Peyer's patch (tissue), 4 donors: ENCODE measurements at regions not wholly inside any gene's neighbourhood (a gene's known extent, or its start where the extent isn't known, plus 50 kb on each side); places are given as distances from the start of the nearest gene placed in this dataset.

ENCODE experiments used
- DNase-seq, 3 donors: peaks; one replicate each; pipeline ENCODE4 v3.0.0-alpha.2; 2017 to 2019
- H3K27ac ChIP-seq, 4 donors: fragments of 200-600 bp; sonication (generic); one replicate each; pipeline ENCODE4 v1.5.1; 2016 to 2019
- H3K27me3 ChIP-seq, 2 donors: fragments of 200-600 bp; sonication (generic); one replicate each; pipeline ENCODE4 v1.5.1; 2019
- H3K36me3 ChIP-seq, 3 donors: fragments of 200-600 bp; sonication (generic); one replicate each; pipeline ENCODE4 v1.5.1; 2016 to 2019
- H3K4me1 ChIP-seq, 4 donors: fragments of 200-600 bp; sonication (generic); one replicate each; pipeline ENCODE4 v1.5.1; 2016 to 2019
- H3K4me3 ChIP-seq, 4 donors: fragments of 200-600 bp; sonication (generic); 1 replicate in 3 of 4; 2 replicates in 1 of 4; pipeline ENCODE4 v1.5.1; 2016 to 2019; ENCODE audit warnings: mild to moderate bottlenecking in 1 of 4
- H3K9me3 ChIP-seq, 4 donors: fragments of 200-600 bp; sonication (generic); one replicate each; pipeline ENCODE4 v1.5.1; 2016 to 2019; ENCODE audit warnings: mild to moderate bottlenecking in 1 of 4
- CTCF ChIP-seq, 6 experiments: fragments of 450-650 bp in 4 of 6; fragments of 200-600 bp in 2 of 6; sonication (generic) in 1 of 6; IDR thresholded peaks; one replicate each; pipeline ENCODE4 v1.5.1; 2017 to 2019; ENCODE audit warnings: antibody characterized with exemption in 6 of 6, mild to moderate bottlenecking in 3 of 6, moderate library complexity in 1 of 6
- POLR2A ChIP-seq, 2 donors: fragments of 450-650 bp; IDR thresholded peaks; one replicate each; pipeline ENCODE4 v1.5.1; 2017; ENCODE audit warnings: antibody characterized with exemption in 2 of 2, mild to moderate bottlenecking in 2 of 2, moderate library complexity in 2 of 2

GRCh38 chr4:19703391-19703790 lies 548.3 kb upstream of the SLIT2 start:
- Histone ChIP-seq H3K4me3 (no peak overlapping the region), H3K9me3 (no peaks in the 10 kb centered on the region), H3K27me3 (no peaks in the 10 kb centered on the region), H3K36me3 (no peaks in the 10 kb centered on the region), H3K27ac (no peak overlapping the region), H3K4me1 (no peaks in the 10 kb centered on the region)
- DNase-seq, result no peak
- TF ChIP-seq CTCF (IDR thresholded peaks at IDR 0.05) (no peak), POLR2A (IDR thresholded peaks at IDR 0.05) (no peak)

- Histone ChIP-seq H3K9me3 (no peaks in the 10 kb centered on the region), H3K4me1 (no peaks in the 10 kb centered on the region), H3K36me3 (no peaks in the 10 kb centered on the region), H3K27ac (no peak overlapping the region), H3K27me3 (no peaks in the 10 kb centered on the region), H3K4me3 (no peak overlapping the region)
- no peak for DNase-seq
- TF ChIP-seq POLR2A (IDR thresholded peaks at IDR 0.05) (no peak), CTCF (IDR thresholded peaks at IDR 0.05) (no peak)
Measured at GRCh38 chr4:19700992-19701391, 550.7 kb upstream of the SLIT2 start.

- Histone ChIP-seq H3K27ac (no peak overlapping the region), H3K27me3 (no peaks in the 10 kb centered on the region), H3K9me3 (no peaks in the 10 kb centered on the region), H3K4me3 (no peak overlapping the region), H3K4me1 (no peaks in the 10 kb centered on the region), H3K36me3 (no peaks in the 10 kb centered on the region)
- no peak for DNase-seq
- TF ChIP-seq CTCF (IDR thresholded peaks at IDR 0.05) (no peak), POLR2A (IDR thresholded peaks at IDR 0.05) (no peak)
Measured at GRCh38 chr4:19698961-19699360, 552.7 kb upstream of the SLIT2 start.

GRCh38 chr4:19694812-19695211 lies 556.9 kb upstream of the SLIT2 start:
- Histone ChIP-seq H3K27ac (no peak overlapping the region), H3K27me3 (no peaks in the 10 kb centered on the region), H3K4me3 (no peak overlapping the region), H3K9me3 (no peaks in the 10 kb centered on the region), H3K36me3 (no peaks in the 10 kb centered on the region), H3K4me1 (no peaks in the 10 kb centered on the region)
- TF ChIP-seq POLR2A (IDR thresholded peaks at IDR 0.05) (no peak), CTCF (IDR thresholded peaks at IDR 0.05) (no peak)
- no peak for DNase-seq

- DNase-seq, result no peak
- H3K4me3 ChIP-seq, result no peak overlapping the region
- no peaks in the 10 kb centered on the region for H3K27me3 ChIP-seq
- no peaks in the 10 kb centered on the region for H3K36me3 ChIP-seq
- no peak overlapping the region for H3K27ac ChIP-seq
- H3K9me3 ChIP-seq, result no peaks in the 10 kb centered on the region
- no peak for TF ChIP-seq CTCF (IDR thresholded peaks at IDR 0.05)
- TF ChIP-seq POLR2A (IDR thresholded peaks at IDR 0.05), result no peak
- H3K4me1 ChIP-seq, result no peaks in the 10 kb centered on the region
Measured at GRCh38 chr4:19693936-19694570, 557.7 kb upstream of the SLIT2 start.

DNA sequence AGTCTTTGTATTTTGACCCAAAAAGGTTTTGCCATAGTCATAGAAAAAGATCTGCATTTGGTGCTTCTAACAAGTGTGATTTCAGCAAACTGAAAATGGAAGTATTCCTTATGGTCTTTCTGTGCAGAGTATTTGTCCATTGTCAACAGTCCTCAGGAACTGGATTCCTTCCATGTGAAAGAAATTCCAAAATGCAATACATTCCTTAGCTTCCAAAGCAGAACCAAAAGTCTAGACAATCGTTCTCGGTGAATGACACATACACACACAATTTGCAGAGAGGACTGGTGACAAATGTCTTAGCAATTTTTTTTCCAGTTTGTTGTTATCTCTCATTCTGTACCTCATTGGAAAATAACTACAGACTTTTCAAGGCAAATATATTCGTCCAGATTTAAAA lies 562.2 kb upstream of the SLIT2 start:
- Histone ChIP-seq H3K36me3 (no peaks in the 10 kb centered on the region), H3K27ac (no peak overlapping the region), H3K27me3 (no peaks in the 10 kb centered on the region), H3K9me3 (no peaks in the 10 kb centered on the region), H3K4me1 (no peaks in the 10 kb centered on the region), H3K4me3 (no peak overlapping the region)
- no peak for DNase-seq
- TF ChIP-seq POLR2A (IDR thresholded peaks at IDR 0.05) (no peak), CTCF (IDR thresholded peaks at IDR 0.05) (no peak)
